Chondrocyte (in vitro differentiated cells): ENCODE measurements at regions not wholly inside any gene's neighbourhood (a gene's known extent, or its start where the extent isn't known, plus 50 kb on each side); places are given as distances from the start of the nearest gene placed in this dataset.

Experiments
- DNase-seq: peaks from one replicate; pipeline ENCODE4 v3.0.0; 2021; ENCODE audit warnings: mixed read lengths, low spot score
- H3K27ac Mint-ChIP-seq: one replicate; pipeline ENCODE4 v1.8.0; 2021; ENCODE audit warnings: mild to moderate bottlenecking, moderate library complexity, mixed read lengths; ENCODE audit not compliant: unreplicated experiment
- H3K27me3 Mint-ChIP-seq: 2 replicates; pipeline ENCODE4 v1.8.0; 2021; ENCODE audit warnings: low read depth, mixed read lengths
- H3K36me3 Mint-ChIP-seq: 2 replicates; pipeline ENCODE4 v1.8.0; 2021; ENCODE audit warnings: low read depth, mixed read lengths
- H3K4me1 Mint-ChIP-seq: 2 replicates; pipeline ENCODE4 v1.8.0; 2021; ENCODE audit warnings: low read depth, mild to moderate bottlenecking, mixed read lengths
- H3K4me3 Mint-ChIP-seq: one replicate; pipeline ENCODE4 v1.8.0; 2021; ENCODE audit warnings: mild to moderate bottlenecking, moderate library complexity, mixed read lengths; ENCODE audit not compliant: unreplicated experiment
- H3K9me3 Mint-ChIP-seq: 2 replicates; pipeline ENCODE4 v1.8.0; 2021; ENCODE audit warnings: low read depth, mixed read lengths
- TF ChIP-seq, protein P1 (sequence below): fragments of 200-600 bp; sonication (generic); IDR thresholded peaks from 2 replicates; pipeline ENCODE4 v1.5.0; 2021; ENCODE audit warnings: antibody characterized with exemption, mild to moderate bottlenecking, moderate library complexity

DNA sequence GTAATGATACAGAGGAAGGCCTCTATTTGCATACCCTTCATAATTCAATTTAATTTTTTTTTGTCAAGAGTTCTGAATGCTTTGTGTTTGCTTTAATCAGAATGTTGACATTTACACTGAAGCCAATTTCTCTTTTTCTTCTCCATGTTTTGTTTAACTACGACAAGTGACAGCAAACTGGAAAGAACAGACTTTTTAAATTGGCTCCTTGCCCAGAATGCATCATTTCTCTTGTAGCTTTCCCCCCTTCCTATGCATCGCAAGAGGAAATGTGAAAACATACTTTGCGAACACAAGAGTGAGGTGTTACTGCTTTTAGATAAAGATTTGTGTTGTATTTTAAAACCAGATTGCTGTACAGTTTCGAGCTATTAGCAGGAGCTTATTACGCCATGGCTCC, 955.2 kb upstream of the CELF4 start:
- Mint-ChIP-seq H3K27ac (no peak overlapping the region), H3K27me3 (peaks cover 2% of the 10 kb centered on the region), H3K4me3 (no peak overlapping the region)

DNA sequence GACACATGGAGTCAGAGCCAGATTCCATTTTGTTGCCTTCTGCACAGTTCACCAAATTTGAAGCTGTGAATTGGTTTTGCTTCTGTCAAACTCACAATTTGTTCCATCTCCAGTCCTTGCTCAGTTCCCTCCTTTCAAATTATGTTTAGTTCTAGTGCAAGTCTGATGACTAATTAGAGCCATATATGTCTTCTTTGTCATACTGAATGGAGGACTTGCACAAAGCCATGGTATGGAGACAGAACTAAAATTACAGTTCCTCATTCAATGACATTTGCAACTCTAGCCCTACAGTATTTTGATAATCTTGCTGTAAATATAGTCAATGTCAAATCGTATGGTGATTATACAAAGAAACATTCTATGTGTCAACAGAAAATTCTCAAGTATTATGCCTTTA, 936.9 kb upstream of the CELF4 start:
- H3K36me3 Mint-ChIP-seq, result no peaks in the 10 kb centered on the region
- TF ChIP-seq, protein P1, sequence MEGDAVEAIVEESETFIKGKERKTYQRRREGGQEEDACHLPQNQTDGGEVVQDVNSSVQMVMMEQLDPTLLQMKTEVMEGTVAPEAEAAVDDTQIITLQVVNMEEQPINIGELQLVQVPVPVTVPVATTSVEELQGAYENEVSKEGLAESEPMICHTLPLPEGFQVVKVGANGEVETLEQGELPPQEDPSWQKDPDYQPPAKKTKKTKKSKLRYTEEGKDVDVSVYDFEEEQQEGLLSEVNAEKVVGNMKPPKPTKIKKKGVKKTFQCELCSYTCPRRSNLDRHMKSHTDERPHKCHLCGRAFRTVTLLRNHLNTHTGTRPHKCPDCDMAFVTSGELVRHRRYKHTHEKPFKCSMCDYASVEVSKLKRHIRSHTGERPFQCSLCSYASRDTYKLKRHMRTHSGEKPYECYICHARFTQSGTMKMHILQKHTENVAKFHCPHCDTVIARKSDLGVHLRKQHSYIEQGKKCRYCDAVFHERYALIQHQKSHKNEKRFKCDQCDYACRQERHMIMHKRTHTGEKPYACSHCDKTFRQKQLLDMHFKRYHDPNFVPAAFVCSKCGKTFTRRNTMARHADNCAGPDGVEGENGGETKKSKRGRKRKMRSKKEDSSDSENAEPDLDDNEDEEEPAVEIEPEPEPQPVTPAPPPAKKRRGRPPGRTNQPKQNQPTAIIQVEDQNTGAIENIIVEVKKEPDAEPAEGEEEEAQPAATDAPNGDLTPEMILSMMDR, result no peak
- no peak overlapping the region for H3K27ac Mint-ChIP-seq
- H3K4me1 Mint-ChIP-seq, result no peaks in the 10 kb centered on the region
- DNase-seq, result no peak
- H3K27me3 Mint-ChIP-seq, result no peaks in the 10 kb centered on the region
- no peak overlapping the region for H3K4me3 Mint-ChIP-seq
- peaks cover 23% of the 10 kb centered on the region for H3K9me3 Mint-ChIP-seq

More for the DNA sequence above, 955.2 kb upstream of the CELF4 start:
- no peak for DNase-seq
- Mint-ChIP-seq H3K36me3 (no peaks in the 10 kb centered on the region), H3K4me1 (no peaks in the 10 kb centered on the region), H3K9me3 (no peaks in the 10 kb centered on the region)
- TF ChIP-seq, protein P1, result no peak

DNA sequence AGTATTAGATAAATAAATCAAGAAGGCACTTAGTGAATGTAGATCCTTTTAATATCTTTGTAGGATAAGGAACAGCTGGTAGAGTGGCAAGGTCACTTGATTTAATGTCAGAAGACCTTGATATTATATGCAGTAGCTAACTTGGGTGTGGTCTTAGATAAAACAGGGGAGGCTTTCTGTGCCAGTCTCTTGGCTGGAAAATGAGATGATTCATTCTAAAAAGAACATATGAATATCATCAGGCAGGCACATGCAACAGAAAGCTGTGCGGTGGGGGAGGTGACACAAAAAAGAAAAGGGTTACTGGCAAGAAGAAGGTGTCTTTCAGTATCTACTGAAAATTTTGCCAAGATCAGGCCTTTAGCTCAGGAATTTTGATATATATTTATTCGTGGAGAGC, 931.7 kb upstream of the CELF4 start:
- Mint-ChIP-seq H3K4me3 (no peak overlapping the region), H3K27me3 (no peaks in the 10 kb centered on the region), H3K36me3 (no peaks in the 10 kb centered on the region), H3K9me3 (peaks cover 14% of the 10 kb centered on the region), H3K4me1 (no peaks in the 10 kb centered on the region), H3K27ac (no peak overlapping the region)
- TF ChIP-seq, protein P1, result no peak
- no peak for DNase-seq

DNA sequence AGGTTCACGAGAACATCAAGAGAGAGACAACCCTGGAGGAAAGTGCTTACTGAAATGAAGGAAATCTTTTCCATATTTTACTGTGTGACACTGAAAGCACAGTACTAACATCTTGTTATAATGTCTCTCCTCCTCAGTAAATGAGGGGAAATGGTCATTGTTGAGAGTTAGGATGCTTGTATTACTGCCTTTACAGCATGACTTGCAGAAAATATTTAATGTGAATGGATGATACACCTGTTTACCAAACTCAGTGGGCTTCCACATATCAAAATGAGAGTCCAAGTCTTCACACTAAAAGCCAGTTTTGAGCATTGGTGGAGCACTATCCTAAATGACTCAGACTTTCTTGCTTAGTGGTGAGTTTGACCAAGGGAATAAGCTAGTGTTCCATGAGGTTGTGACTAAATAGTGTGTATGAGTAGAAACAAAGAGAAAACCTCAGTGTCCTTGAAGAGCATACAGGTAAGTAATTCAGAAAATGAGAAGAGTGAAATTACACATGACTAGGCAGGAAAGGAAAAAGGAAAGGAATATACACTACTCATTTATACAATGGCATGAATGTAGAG, 930.7 kb upstream of the CELF4 start:
- TF ChIP-seq, protein P1, result no peak
- Mint-ChIP-seq H3K27ac (no peak overlapping the region), H3K9me3 (peaks cover 11% of the 10 kb centered on the region), H3K36me3 (no peaks in the 10 kb centered on the region), H3K27me3 (no peaks in the 10 kb centered on the region), H3K4me3 (no peak overlapping the region), H3K4me1 (no peaks in the 10 kb centered on the region)
- DNase-seq, result no peak

DNA sequence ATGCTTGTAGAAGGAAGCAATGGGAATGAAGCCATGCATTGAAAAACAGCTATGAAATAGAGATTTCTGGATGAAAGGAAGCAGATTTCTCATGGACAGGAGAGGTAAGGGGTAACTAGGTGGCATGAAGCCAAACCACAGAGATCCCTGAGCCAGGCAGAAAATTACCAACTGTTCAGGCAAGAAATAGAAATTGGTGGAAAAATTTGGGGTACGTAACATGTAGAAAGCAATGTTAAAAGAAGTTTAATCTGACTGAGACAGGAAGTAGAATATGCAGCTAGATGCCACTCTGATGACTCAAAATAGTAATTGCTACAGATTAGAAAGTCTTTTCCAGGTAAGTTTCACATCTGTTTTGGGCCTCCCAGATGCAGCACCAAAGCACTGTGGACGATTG, 928.5 kb upstream of the CELF4 start:
- Mint-ChIP-seq H3K9me3 (peaks cover 5% of the 10 kb centered on the region), H3K27me3 (no peaks in the 10 kb centered on the region), H3K36me3 (no peaks in the 10 kb centered on the region), H3K4me1 (no peaks in the 10 kb centered on the region), H3K4me3 (no peak overlapping the region), H3K27ac (no peak overlapping the region)
- DNase-seq, result no peak
- TF ChIP-seq, protein P1, result no peak
